Ammon's horn (tissue), 1 donor: ENCODE measurements at regions not wholly inside any gene's neighbourhood (a gene's known extent, or its start where the extent isn't known, plus 50 kb on each side); places are given as distances from the start of the nearest gene placed in this dataset.
"Not testable (repeated sequence)": the region's sequence is repeated elsewhere in the genome, so short reads cannot be mapped to it uniquely, and the experiment has no call there.

ENCODE experiments used
- DNase-seq: peaks from one replicate; pipeline ENCODE4 v3.0.0-alpha.2; 2016; ENCODE audit warnings: low spot score

DNA sequence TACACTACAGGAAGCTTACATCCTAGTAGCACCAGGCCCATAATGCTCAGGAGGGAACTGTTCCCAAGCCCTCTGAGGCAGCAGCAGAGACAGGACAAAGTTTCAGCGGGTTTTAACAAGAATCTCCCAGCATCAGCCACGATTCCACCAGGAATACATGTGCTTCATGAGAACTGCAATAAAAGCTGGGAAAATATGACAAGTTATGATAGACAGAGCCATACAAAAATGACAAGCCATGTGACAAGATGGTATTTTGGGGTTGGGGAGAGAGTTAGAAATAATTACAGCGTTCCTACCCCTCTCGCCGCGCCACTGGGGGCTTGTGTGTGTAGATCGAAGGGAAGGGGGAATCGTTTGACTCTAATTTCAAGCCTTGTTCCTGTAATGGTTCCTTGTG lies 112.7 kb upstream of the CTBP2 start:
- DNase-seq: no peak

- no peak for DNase-seq
These were observed 109.4 kb upstream of the CTBP2 start for GRCh38 chr10:125269716-125270115.

DNA sequence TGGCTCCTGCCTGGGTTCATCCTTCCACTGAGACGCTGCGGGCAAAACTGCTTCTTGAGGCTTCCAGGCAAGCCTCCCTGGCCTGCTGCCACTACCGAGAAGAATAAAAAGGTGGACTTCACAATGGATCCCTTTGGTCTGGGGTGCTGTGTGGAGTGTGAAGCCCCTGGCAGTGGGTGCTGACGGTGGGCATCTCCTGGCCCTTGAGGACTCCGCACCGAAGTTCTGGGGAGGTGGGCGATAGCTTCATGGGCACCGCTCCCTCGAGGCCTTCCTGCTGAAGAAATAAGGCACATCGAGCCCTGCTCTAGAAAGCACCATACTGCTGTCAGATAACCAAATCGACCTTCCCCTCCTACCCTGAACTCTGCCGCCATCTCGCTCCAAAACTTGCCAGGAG lies 106.6 kb upstream of the CTBP2 start:
- DNase-seq: no peak

GRCh38 chr10:125266541-125266940 lies 106.2 kb upstream of the CTBP2 start:
- DNase-seq: no peak

DNA sequence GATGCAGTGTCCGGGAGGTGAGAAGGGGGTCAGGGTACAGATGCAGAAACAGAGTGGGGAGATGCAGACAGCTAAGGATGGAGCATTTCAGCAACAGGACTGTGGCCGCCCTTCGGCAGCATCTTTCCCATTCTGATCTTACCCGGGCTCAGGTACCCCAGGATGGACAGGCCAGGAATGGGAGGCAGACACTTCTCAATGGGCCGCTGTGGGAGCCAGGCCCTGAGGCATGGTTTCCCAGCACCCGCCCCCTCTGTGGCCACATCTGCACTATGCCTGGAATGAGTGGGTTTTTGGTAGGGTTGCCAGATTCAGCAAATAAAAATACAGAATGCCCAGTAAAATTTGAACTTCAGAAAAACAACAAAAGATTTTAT lies 105.2 kb upstream of the CTBP2 start:
- no peak for DNase-seq

DNA sequence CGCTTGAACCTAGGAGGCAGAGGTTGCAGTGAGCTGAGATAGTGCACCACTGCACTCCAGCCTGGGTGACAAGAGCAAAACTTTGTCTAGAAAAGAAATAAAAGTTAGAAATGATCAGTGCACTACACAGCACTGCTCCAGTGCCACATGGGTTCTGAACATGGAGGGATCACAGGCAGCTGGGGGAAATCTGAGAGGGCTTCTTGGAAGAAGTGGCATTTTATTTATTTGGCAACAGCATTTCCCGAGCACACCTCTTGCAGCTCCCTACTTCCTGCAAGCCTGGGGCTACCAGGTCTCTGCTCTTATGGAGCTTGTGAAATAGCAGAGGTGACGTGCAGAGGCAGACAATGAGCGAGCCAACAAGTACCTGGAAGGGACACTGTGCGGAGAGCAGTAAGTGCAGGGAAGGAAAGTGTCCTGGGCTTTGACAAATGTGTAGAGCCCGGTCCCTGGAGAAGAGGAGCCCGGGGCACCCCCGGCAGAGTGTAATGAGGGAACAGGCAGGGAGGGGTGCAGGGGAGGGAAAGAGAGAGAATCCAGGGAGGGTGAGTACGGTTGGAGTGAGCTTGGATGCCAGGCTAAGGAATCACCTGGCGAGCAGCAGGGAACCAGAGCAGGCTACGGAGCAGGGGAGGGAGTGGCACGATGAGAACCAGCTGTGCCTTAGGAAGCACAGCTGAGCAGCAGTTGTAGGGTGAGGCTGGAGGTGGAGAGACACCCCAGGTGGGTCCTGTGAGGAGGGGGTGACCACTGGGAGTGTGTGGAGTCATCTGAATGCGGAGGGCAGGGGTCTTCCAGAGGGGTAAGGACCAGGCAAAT lies 104.6 kb upstream of the CTBP2 start:
- DNase-seq: no peak

- DNase-seq: no peak
These were observed 103.7 kb upstream of the CTBP2 start for GRCh38 chr10:125264091-125264490.

DNA sequence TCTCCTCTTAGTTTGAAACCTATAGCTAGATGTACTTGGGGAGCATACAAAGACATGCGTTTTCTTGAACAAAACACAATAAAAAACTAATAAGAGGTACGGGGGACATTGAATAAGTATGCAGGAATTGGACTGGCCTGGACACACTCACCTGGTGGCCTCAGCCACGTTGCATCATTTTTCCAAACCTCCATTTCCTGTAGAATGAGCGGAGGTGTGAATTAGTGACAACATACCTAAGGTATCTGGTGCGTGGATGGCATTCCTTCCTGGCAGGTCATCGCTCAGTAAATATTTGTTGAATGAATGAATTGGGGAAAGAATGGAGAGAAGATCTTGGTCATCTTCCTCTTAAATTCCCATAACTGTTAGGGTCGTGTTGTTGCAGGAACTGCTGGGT lies 103.2 kb upstream of the CTBP2 start:
- DNase-seq: no peak

DNA sequence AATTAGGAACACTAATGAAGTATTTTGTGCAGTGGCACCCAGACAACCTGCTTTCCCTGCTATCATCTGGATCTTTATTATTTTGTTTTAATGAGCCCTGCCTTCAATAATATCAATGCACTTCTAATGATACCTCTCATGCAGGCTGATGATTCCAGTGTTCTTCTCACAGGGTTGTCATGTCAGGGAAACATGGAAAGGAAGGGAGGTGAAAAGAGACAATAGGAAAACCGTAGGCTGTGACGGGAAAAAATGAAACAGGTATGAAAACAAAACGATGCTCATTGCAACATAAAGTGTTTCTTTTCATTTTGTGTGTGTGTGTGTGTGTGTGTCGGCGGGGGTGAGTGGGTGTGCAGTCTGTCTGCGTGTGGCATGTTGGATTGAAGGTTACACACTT lies 102.6 kb upstream of the CTBP2 start:
- no peak for DNase-seq

DNA sequence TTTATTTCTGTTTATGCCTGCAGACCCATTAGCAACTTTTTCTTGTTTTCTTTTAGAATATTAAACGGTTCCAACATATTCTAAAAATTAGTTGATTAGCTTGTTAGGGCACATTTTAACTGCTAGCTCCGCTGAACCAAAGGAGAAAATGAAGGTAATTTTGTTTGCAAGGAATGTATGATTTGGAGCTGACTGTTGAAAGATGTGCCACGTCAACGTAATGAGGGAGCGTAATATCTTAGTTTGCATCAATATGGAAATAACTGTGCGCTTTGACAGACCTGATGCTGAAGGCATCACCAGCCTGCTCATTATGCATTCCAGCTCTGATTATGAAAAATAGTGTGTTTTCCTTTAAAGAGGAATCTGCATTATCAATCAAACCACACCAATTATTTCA lies 102.0 kb upstream of the CTBP2 start:
- DNase-seq: no peak

GRCh38 chr10:125261491-125262186 lies 101.3 kb upstream of the CTBP2 start:
- no peak for DNase-seq

GRCh38 chr10:125260260-125260659 lies 99.9 kb upstream of the CTBP2 start:
- no peak for DNase-seq

DNA sequence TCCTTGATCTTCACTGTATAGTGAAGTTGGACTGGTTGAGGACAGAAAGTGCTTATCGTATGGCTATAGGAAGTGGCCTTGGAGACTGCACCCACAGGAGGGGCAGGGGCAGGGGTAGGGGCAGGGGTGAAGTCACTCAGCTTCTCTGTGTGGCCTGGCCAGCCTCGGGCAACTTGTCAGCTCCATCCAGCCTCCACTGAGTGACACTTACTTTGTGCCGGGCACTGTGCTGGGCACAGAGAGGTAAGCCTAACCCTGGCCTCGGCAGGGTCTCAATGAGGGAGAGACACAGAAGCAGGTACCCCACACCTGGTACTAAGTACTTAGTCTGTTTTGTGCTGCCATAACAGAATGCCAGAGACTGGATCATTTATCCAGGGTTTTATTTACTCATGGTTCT lies 99.3 kb upstream of the CTBP2 start:
- DNase-seq: no peak

DNA sequence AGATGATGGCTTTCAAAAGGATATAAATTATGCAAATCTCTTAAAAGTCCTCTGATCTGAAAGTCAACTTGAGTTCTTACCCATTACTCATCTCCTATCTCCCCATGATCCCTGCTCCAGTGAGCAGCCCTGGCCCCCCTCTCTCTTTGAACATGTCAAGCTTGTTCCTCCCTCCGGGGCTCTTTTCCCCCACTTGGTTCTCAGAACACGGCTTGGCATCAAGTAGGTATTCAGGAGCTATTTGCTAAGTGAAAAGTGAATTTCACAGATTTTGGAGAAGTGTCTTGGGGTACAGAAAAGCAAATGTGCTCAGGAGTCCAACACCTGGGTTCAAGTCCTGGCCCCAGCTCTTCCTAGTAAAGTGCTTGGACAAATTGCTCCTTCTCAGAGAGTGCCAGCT lies 98.3 kb upstream of the CTBP2 start:
- no peak for DNase-seq

DNA sequence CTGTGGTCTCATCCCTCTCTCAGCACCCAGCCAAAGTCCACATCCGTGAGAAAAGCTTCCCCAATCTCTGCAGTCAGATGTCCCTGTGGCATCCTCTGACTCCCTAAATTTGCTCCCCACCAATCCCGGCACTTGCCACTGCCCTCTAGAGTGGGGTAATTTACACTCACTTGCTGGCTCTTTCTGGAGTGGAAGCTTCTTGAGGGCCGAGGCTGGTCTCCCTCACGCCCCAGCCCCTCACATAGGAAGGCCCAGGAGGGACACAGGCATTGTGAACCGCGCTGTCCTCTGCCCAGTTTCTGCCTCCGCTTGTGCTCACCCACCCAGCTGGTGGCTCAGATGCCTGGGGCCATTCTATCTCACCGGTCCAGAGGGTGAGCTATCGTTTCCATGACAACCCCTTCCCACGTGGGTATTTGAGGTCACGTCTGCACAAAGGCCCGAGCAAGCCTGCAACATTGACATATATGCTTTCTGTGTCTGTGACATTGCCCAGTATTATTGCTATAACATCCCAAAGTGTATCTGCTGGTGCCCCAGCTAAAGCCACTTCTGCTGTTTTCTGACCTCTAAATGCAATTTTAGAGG lies 97.3 kb upstream of the CTBP2 start:
- no peak for DNase-seq

- DNase-seq: no peak
These were observed 95.7 kb upstream of the CTBP2 start for GRCh38 chr10:125256026-125256425.

DNA sequence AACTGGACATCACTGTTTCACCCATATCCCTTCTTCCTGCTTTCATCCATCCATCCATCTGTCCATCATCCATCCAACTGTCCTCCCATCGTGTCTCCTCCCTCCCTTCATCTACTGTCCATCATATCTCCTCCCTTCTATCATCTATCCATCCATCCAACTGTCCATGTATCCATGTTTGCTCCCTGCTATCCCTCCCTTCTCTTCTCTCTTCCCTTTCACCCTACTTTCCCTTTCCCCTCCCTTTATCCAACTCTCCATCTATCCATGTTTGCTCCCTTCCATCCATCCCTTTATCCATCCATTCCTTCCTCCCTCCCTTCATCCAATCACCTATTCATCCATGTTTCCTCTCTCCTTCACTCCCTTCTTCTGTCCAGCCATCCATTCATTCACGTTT lies 92.6 kb upstream of the CTBP2 start:
- no peak for DNase-seq

GRCh38 chr10:125250834-125251233 lies 90.5 kb upstream of the CTBP2 start:
- DNase-seq: not testable (repeated sequence)

GRCh38 chr10:125249948-125250347 lies 89.6 kb upstream of the CTBP2 start:
- no peak for DNase-seq

DNA sequence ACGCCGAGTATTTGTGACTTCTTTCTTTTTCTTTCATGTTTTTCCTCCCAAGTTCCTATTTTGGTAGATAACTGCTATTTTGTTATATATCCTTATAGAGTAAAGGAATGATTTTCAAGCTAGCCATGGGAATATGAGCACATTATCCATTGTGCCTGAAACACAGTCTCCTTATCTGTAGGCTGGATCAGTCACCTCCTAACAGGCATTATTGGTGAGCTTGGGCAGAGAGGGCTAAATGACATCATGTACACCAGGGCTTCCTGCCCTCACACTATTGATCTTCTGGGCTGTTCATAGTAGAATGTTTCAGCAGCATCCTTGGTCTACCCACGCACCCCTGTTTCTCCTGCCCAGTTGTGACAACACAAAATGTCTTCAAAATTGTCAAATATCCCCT lies 88.1 kb upstream of the CTBP2 start:
- DNase-seq: no peak

DNA sequence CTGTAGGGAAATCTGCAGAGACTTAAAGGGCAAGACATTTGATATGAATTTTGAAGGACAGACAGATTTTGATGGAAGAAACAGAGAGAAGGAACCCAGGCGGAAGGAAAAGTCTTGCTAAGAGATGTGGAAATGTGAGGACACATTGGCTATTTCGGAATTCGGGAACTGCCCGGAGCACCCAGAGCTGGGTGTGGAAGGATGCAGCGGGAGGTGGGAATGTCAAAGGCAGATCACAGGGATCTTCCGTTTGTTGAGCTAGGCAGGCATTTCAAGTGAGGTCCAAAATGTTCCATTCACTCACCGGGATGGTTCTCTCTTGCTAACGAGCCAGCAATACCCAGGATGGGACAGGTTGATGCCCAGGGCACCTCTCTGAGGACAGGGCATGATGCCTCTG lies 87.2 kb upstream of the CTBP2 start:
- no peak for DNase-seq

DNA sequence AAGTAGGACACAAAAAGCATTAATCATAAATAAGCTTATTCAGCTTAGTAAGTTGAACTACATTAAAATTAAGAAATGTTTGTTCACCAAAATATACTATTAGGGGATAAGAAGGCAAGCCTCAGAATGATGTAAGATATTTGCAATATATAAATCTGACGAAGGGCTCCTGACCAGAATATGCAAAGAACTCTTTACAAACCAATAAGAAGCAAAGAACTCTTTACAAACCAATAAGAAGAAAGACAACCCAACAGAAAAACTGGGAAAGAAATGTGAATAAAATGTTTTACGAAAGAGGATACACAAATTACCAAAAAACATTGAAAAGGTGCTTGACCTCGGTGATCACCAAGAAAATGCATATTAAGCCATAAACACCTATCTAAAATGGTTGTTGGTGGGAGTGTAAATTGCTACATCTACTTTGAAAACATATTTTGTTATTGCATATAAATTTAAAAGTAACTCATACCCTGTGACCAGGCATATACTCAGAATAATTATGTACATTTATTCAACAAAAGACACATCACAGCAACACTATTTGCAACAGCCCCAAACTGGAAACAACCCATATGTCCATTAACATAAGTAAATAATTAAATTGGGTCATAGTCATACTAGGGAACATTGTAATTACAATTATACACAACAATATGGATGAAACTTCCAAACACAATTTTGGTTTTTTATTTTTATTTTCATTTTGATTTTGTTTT lies 83.3 kb upstream of the CTBP2 start:
- no peak for DNase-seq

DNA sequence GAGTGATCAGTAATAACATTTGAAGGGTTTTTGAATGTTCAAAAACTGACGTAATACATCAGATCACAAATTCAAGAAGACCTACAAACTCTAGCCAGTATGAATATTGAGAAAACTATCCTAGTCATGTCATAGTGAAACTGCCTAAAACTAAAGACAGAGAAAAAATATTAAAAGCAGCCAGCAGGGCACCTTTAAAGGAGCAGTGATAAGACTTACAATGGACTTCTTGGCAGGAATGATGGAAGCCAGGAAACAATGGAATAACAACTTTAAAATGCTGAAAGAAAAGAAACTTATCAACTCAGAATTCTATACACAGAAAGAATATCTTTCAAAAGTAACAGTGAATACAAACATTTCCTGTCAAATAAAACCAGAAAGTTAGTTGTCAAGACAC lies 78.3 kb upstream of the CTBP2 start:
- no peak for DNase-seq
